Kidney epithelial cell (primary cell): ENCODE measurements at regions not wholly inside any gene's neighbourhood (a gene's known extent, or its start where the extent isn't known, plus 50 kb on each side); places are given as distances from the start of the nearest gene placed in this dataset.

Source experiments
- DNase-seq: peaks from one replicate; pipeline ENCODE4 v3.0.0-alpha.2; 2010; ENCODE audit warnings: low read depth
- H3K27me3 ChIP-seq: 2 replicates; pipeline ENCODE4 v1.6.0; 2011; ENCODE audit warnings: low read length; ENCODE audit not compliant: control insufficient read depth, insufficient read depth
- H3K36me3 ChIP-seq: 2 replicates; pipeline ENCODE4 v1.5.1; 2011; ENCODE audit warnings: low read length; ENCODE audit not compliant: control insufficient read depth, insufficient read depth
- H3K4me3 ChIP-seq: 2 replicates; pipeline ENCODE4 v1.5.1; 2011; ENCODE audit warnings: low read depth, mild to moderate bottlenecking, control low read depth, low read length
- CTCF ChIP-seq: IDR thresholded peaks from 2 replicates; pipeline ENCODE4 v1.5.1; 2011; ENCODE audit warnings: mild to moderate bottlenecking, moderate library complexity, low read length, control low read depth, inconsistent platforms; ENCODE audit not compliant: insufficient read depth, poor library complexity, severe bottlenecking

GRCh38 chr20:52078289-52078688 lies 113.3 kb downstream of the ZFP64 start:
- no peaks in the 10 kb centered on the region for H3K27me3 ChIP-seq
- no peak for TF ChIP-seq CTCF
- DNase-seq, result no peak
- no peak overlapping the region for H3K4me3 ChIP-seq
- no peaks in the 10 kb centered on the region for H3K36me3 ChIP-seq

- Histone ChIP-seq H3K27me3 (no peaks in the 10 kb centered on the region), H3K36me3 (peaks cover 1% of the 10 kb centered on the region), H3K4me3 (no peak overlapping the region)
- no peak for DNase-seq
- TF ChIP-seq CTCF, result no peak
These were observed 115.4 kb downstream of the ZFP64 start for GRCh38 chr20:52076164-52076563.

- Histone ChIP-seq H3K36me3 (peaks cover 1% of the 10 kb centered on the region), H3K4me3 (no peak overlapping the region), H3K27me3 (no peaks in the 10 kb centered on the region)
- TF ChIP-seq CTCF, result no peak
- no peak for DNase-seq
These were observed 116.2 kb downstream of the ZFP64 start for GRCh38 chr20:52075400-52075799.

GRCh38 chr20:52071136-52071535 lies 120.4 kb downstream of the ZFP64 start:
- no peak for TF ChIP-seq CTCF
- no peak for DNase-seq
- Histone ChIP-seq H3K27me3 (no peaks in the 10 kb centered on the region), H3K36me3 (peaks cover 1% of the 10 kb centered on the region), H3K4me3 (no peak overlapping the region)

- H3K27me3 ChIP-seq, result no peaks in the 10 kb centered on the region
- no peak overlapping the region for H3K4me3 ChIP-seq
- no peak for TF ChIP-seq CTCF
- no peak for DNase-seq
- no peaks in the 10 kb centered on the region for H3K36me3 ChIP-seq
These were observed 126.6 kb downstream of the ZFP64 start for GRCh38 chr20:52064931-52065330.

GRCh38 chr20:52062452-52063209 lies 128.9 kb downstream of the ZFP64 start:
- no peak overlapping the region for H3K4me3 ChIP-seq
- no peak for DNase-seq
- H3K36me3 ChIP-seq, result no peaks in the 10 kb centered on the region
- no peak for TF ChIP-seq CTCF
- no peaks in the 10 kb centered on the region for H3K27me3 ChIP-seq
